ENCODE measurements at regions not wholly inside any gene's neighbourhood (a gene's known extent, or its start where the extent isn't known, plus 50 kb on each side); places are given as distances from the start of the nearest gene placed in this dataset.

DNA sequence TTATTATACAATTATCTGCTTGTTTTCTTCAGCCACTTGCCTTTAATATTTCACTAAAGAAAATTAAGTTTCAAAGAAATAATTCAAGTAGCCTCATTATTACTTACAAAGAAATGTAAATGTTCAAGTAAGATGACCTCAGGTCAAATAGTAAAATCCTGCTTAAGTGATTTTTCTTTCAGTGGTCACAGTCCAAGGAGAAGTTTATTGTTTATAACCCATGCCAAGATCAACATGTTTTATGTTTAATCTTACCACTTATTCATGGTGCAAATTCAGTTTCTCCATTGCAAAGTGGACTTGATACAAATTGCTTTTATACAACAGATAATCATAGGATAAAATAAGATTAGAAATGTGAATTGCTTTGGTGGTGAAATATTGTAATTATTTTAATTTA, 370.2 kb upstream of the FLRT2 start:
- no peak for TF ChIP-seq POLR2A (IDR thresholded peaks at IDR 0.05; ENCODE audit: low read depth, low read length)
- TF ChIP-seq POLR2AphosphoS5 (IDR thresholded peaks at IDR 0.05; ENCODE audit: low read depth, low read length) = no peak
- no peak for TF ChIP-seq TAF1 (IDR thresholded peaks at IDR 0.05; ENCODE audit: borderline replicate concordance, low read depth, low read length)
